GM12878 (cell line): ENCODE measurements at regions not wholly inside any gene's neighbourhood (a gene's known extent, or its start where the extent isn't known, plus 50 kb on each side); places are given as distances from the start of the nearest gene placed in this dataset.

Source experiments
- CHD2 ChIP-seq: IDR thresholded peaks from 2 replicates; pipeline ENCODE4 v1.6.1; 2011; ENCODE audit warnings: low read depth, low read length, improper control_type of control experiment, borderline replicate concordance
- EP300 ChIP-seq, 2 experiments: fragments of 150-350 bp in 1 of 2; IDR thresholded peaks; 2 replicates each; pipeline ENCODE4 v1.6.1; 2011 to 2012; ENCODE audit warnings: low read depth in 2 of 2, low read length in 2 of 2, borderline replicate concordance in 1 of 2, improper control_type of control experiment in 1 of 2, inconsistent platforms in 1 of 2; ENCODE audit not compliant: control insufficient read depth in 1 of 2
- FOXM1 ChIP-seq: IDR thresholded peaks from 2 replicates; pipeline ENCODE4 v1.6.1; 2012; ENCODE audit warnings: low read depth, mild to moderate bottlenecking, inconsistent platforms, low read length, moderate library complexity
- MAX ChIP-seq: IDR thresholded peaks from 2 replicates; pipeline ENCODE4 v1.6.1; 2012; ENCODE audit warnings: low read depth, low read length, improper control_type of control experiment
- MEF2A ChIP-seq: IDR thresholded peaks from 2 replicates; pipeline ENCODE4 v1.6.1; 2011; ENCODE audit warnings: low read depth, mild to moderate bottlenecking, low read length, moderate library complexity; ENCODE audit not compliant: insufficient read depth
- MLLT1 ChIP-seq: fragments of 450-650 bp; IDR thresholded peaks from 2 replicates; pipeline ENCODE4 v1.6.1; 2016; ENCODE audit warnings: mild to moderate bottlenecking
- MXI1 ChIP-seq: fragments of 150-350 bp; IDR thresholded peaks from 2 replicates; pipeline ENCODE4 v1.6.1; 2011; ENCODE audit warnings: low read depth, mild to moderate bottlenecking, inconsistent platforms, low read length, improper control_type of control experiment
- NFXL1 ChIP-seq: fragments of 450-650 bp; IDR thresholded peaks from 2 replicates; pipeline ENCODE4 v1.6.1; 2017; ENCODE audit warnings: antibody characterized with exemption, mild to moderate bottlenecking, borderline replicate concordance
- SP1 ChIP-seq: IDR thresholded peaks from one replicate; pipeline ENCODE4 v1.6.1; 2011; ENCODE audit warnings: low read depth, low read length
- TF ChIP-seq, protein P1 (sequence below), 3 experiments: IDR thresholded peaks in 2 of 3; conservative IDR thresholded peaks in 1 of 3; 2 replicates each; pipeline ENCODE4 v1.5.1; 2011; ENCODE audit warnings: low read depth in 3 of 3, low read length in 3 of 3, mild to moderate bottlenecking in 3 of 3, control low read depth in 2 of 3, moderate library complexity in 2 of 3, inconsistent platforms in 1 of 3, mixed read lengths in 1 of 3; ENCODE audit not compliant: control insufficient read depth in 2 of 3, insufficient read depth in 1 of 3; ENCODE audit errors: extremely low read depth in 1 of 3
- TF ChIP-seq, protein P2 (sequence below): IDR thresholded peaks from 2 replicates; pipeline ENCODE4 v1.6.1; 2011; ENCODE audit warnings: borderline replicate concordance, low read depth, mild to moderate bottlenecking, moderate library complexity, mixed read lengths, low read length; ENCODE audit not compliant: insufficient read depth; ENCODE audit errors: extremely low read length

- TF ChIP-seq MEF2A (no peak), MLLT1 (no peak), FOXM1 (no peak), NFXL1 (no peak), CHD2 (no peak), SP1 (no peak), MXI1 (no peak), MAX (no peak), EP300 (IDR thresholded peaks at IDR 0.05; ENCODE audit: borderline replicate concordance in 1 of 2, control insufficient read depth in 1 of 2, low read depth in 2 of 2, low read length in 2 of 2) (no peak)
- TF ChIP-seq, protein P1, sequence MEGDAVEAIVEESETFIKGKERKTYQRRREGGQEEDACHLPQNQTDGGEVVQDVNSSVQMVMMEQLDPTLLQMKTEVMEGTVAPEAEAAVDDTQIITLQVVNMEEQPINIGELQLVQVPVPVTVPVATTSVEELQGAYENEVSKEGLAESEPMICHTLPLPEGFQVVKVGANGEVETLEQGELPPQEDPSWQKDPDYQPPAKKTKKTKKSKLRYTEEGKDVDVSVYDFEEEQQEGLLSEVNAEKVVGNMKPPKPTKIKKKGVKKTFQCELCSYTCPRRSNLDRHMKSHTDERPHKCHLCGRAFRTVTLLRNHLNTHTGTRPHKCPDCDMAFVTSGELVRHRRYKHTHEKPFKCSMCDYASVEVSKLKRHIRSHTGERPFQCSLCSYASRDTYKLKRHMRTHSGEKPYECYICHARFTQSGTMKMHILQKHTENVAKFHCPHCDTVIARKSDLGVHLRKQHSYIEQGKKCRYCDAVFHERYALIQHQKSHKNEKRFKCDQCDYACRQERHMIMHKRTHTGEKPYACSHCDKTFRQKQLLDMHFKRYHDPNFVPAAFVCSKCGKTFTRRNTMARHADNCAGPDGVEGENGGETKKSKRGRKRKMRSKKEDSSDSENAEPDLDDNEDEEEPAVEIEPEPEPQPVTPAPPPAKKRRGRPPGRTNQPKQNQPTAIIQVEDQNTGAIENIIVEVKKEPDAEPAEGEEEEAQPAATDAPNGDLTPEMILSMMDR (IDR thresholded peaks at IDR 0.05 in 2 of 3, conservative IDR thresholded peaks at IDR 0.05 in 1 of 3; ENCODE audit: control insufficient read depth in 2 of 3, extremely low read depth in 1 of 3, insufficient read depth in 1 of 3, low read depth in 3 of 3, low read length in 3 of 3), result no peak
- TF ChIP-seq, protein P2, sequence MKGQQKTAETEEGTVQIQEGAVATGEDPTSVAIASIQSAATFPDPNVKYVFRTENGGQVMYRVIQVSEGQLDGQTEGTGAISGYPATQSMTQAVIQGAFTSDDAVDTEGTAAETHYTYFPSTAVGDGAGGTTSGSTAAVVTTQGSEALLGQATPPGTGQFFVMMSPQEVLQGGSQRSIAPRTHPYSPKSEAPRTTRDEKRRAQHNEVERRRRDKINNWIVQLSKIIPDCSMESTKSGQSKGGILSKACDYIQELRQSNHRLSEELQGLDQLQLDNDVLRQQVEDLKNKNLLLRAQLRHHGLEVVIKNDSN, result no peak
These were observed 78.2 kb upstream of the ADCY2 start for GRCh38 chr5:7317751-7318150.
